ENCODE measurements at regions not wholly inside any gene's neighbourhood (a gene's known extent, or its start where the extent isn't known, plus 50 kb on each side); places are given as distances from the start of the nearest gene placed in this dataset.

- Histone ChIP-seq H3K9me2 (replicated peaks; ENCODE audit: insufficient read depth, low read length) (no peaks in the 10 kb centered on the region), H2AFZ (ENCODE audit: low read length) (no peak overlapping the region), H3K9ac (ENCODE audit: low read length) (no peak overlapping the region), H3K79me2 (ENCODE audit: low read length) (no peaks in the 10 kb centered on the region), H3K27ac (ENCODE audit: low read length) (no peak overlapping the region), H3K27me3 (ENCODE audit: low read length) (no peaks in the 10 kb centered on the region), H3K9me3 (ENCODE audit: low read length) (no peaks in the 10 kb centered on the region), H3K4me3 (ENCODE audit: low read length) (no peak overlapping the region), H3K4me2 (ENCODE audit: low read depth, low read length, poor library complexity, severe bottlenecking) (no peak overlapping the region), H4K20me1 (ENCODE audit: insufficient read depth, low read depth, low read length) (no peaks in the 10 kb centered on the region), H3K36me3 (ENCODE audit: insufficient read depth, low read length) (peaks cover 11% of the 10 kb centered on the region; the same call in 1 of the 2 replicates), H3K4me1 (ENCODE audit: low read length) (peaks cover 14% of the 10 kb centered on the region)
- DNase-seq: no peak
These were observed 74.2 kb upstream of the KLF7 start for GRCh38 chr2:207239754-207240494.

DNA sequence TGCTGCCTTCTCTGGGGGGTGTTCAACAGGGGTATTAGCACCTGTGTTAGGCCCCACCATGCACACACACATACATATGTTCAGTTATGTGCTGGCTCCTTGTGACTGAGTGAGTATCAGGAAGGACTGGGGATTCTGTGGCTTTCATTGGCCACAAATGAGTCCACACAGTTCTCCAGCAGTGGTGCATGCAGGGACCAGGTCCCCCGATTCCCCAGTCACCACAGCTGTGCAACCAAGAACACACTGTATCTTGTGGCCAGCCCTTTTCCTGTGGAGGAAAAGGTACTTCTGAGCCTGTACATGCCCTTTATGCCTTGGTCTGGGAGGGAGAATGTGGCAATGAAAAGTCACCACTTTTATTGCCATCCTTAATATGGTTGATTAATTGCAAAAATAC lies 74.9 kb upstream of the KLF7 start:
- H3K4me3 ChIP-seq (ENCODE audit: low read length): no peak overlapping the region
- DNase-seq: no peak

DNA sequence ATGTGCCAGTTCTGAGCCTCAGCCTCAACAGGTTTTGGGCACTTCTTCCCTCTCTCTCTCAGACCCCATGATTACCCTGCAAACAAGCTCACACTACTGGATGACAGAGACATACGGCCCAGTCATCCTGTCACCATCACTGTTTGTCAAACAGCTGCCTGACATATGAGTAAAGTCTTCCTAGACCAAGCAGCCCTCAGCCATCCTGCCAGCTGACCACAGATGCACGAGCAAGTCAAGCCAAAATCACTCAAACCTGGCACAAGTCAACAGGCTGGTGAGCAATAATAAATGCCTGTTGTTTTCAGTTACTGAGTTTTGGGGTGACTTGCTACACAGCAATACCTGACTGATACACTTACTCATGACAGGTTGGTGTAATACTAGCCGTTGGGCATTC lies 75.5 kb upstream of the KLF7 start:
- Histone ChIP-seq H3K9me2 (replicated peaks; ENCODE audit: insufficient read depth, low read length) (no peaks in the 10 kb centered on the region), H3K9ac (ENCODE audit: low read length) (no peak overlapping the region), H3K36me3 (ENCODE audit: insufficient read depth, low read length) (peaks cover 11% of the 10 kb centered on the region; the same call in 1 of the 2 replicates), H4K20me1 (ENCODE audit: insufficient read depth, low read depth, low read length) (no peaks in the 10 kb centered on the region), H2AFZ (ENCODE audit: low read length) (no peak overlapping the region), H3K27me3 (ENCODE audit: low read length) (no peaks in the 10 kb centered on the region), H3K27ac (ENCODE audit: low read length) (no peak overlapping the region), H3K79me2 (ENCODE audit: low read length) (no peaks in the 10 kb centered on the region), H3K4me3 (ENCODE audit: low read length) (no peak overlapping the region), H3K4me1 (ENCODE audit: low read length) (peaks cover 24% of the 10 kb centered on the region), H3K4me2 (ENCODE audit: low read depth, low read length, poor library complexity, severe bottlenecking) (no peak overlapping the region), H3K9me3 (ENCODE audit: low read length) (no peaks in the 10 kb centered on the region)
- DNase-seq: no peak

More for the DNA sequence above, 74.9 kb upstream of the KLF7 start:
- H3K9me2 ChIP-seq (replicated peaks; ENCODE audit: insufficient read depth, low read length): no peaks in the 10 kb centered on the region
- no peak overlapping the region for H3K4me2 ChIP-seq (ENCODE audit: low read depth, low read length, poor library complexity, severe bottlenecking)
- H4K20me1 ChIP-seq (ENCODE audit: insufficient read depth, low read depth, low read length): no peaks in the 10 kb centered on the region
- H3K36me3 ChIP-seq (ENCODE audit: insufficient read depth, low read length): peaks cover 11% of the 10 kb centered on the region; the same call in 1 of the 2 replicates
- H3K27ac ChIP-seq (ENCODE audit: low read length): no peak overlapping the region
- H3K9me3 ChIP-seq (ENCODE audit: low read length): no peaks in the 10 kb centered on the region
- no peak overlapping the region for H2AFZ ChIP-seq (ENCODE audit: low read length)
- H3K27me3 ChIP-seq (ENCODE audit: low read length): no peaks in the 10 kb centered on the region
- no peak overlapping the region for H3K9ac ChIP-seq (ENCODE audit: low read length)
- H3K4me1 ChIP-seq (ENCODE audit: low read length): peaks cover 21% of the 10 kb centered on the region
- no peaks in the 10 kb centered on the region for H3K79me2 ChIP-seq (ENCODE audit: low read length)

- Histone ChIP-seq H4K20me1 (ENCODE audit: insufficient read depth, low read depth, low read length) (no peaks in the 10 kb centered on the region), H3K9me2 (replicated peaks; ENCODE audit: insufficient read depth, low read length) (no peaks in the 10 kb centered on the region), H3K9ac (ENCODE audit: low read length) (no peak overlapping the region), H3K27ac (ENCODE audit: low read length) (no peak overlapping the region), H2AFZ (ENCODE audit: low read length) (no peak overlapping the region), H3K4me3 (ENCODE audit: low read length) (no peak overlapping the region), H3K9me3 (ENCODE audit: low read length) (no peaks in the 10 kb centered on the region), H3K27me3 (ENCODE audit: low read length) (no peaks in the 10 kb centered on the region), H3K4me1 (ENCODE audit: low read length) (peaks cover 24% of the 10 kb centered on the region), H3K36me3 (ENCODE audit: insufficient read depth, low read length) (peaks cover 8% of the 10 kb centered on the region; the same call in 1 of the 2 replicates), H3K4me2 (ENCODE audit: low read depth, low read length, poor library complexity, severe bottlenecking) (no peak overlapping the region), H3K79me2 (ENCODE audit: low read length) (no peaks in the 10 kb centered on the region)
- no peak for DNase-seq
These were observed 77.9 kb upstream of the KLF7 start for GRCh38 chr2:207243601-207244000.

DNA sequence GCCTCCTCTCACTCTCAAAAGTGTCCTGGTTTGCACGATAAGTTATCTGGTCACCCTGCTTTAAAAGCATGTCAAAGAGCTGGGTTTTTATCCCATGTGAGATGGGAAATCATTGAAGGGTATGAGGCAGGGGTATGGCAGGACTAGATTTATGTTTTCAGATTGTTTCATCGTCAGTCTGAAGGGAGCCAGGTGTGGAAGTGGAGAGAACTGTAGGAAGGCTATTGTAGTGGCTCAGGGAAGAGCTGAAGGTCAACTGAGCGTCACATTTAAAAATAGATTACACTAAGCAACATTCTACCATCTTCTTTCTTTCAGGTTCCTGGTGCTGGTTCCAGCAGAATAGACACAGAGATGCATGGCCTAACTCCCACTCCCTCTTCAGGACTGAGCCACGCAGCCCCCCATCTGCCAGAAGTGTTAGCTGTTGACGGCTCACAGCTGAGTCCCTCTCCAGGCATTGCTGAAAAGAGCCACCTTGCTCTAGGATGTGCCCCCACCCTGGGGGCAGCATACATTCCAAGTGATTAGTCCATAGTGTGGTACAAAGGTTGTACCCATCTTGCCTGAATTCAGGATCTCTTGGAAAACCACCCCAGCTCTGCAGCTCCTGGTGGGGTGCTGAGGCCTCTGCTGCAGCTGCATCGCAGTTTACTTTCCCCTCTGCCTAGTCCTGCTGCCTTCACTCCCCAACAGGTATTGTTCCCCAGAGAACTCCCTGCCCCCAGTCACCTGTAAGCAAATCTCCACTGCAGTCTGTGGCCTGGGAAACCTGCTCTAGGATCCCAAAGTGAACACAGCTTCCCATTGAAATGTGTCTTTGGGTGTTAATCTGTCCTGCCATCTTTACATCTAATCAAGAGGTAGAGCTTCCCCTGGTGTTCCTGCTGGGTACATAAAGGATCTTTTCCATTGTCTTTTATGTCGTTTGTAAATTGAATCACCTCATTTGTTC lies 79.5 kb upstream of the KLF7 start:
- no peak for DNase-seq
- Histone ChIP-seq H3K27me3 (ENCODE audit: low read length) (no peaks in the 10 kb centered on the region), H3K36me3 (ENCODE audit: insufficient read depth, low read length) (no peaks in the 10 kb centered on the region), H3K4me3 (ENCODE audit: low read length) (no peak overlapping the region), H3K9ac (ENCODE audit: low read length) (no peak overlapping the region), H2AFZ (ENCODE audit: low read length) (no peak overlapping the region), H3K79me2 (ENCODE audit: low read length) (peaks cover 11% of the 10 kb centered on the region; the same call in 1 of the 2 replicates), H3K9me3 (ENCODE audit: low read length) (no peaks in the 10 kb centered on the region), H3K4me1 (ENCODE audit: low read length) (peaks cover 30% of the 10 kb centered on the region), H3K27ac (ENCODE audit: low read length) (no peak overlapping the region), H4K20me1 (ENCODE audit: insufficient read depth, low read depth, low read length) (no peaks in the 10 kb centered on the region), H3K9me2 (replicated peaks; ENCODE audit: insufficient read depth, low read length) (no peaks in the 10 kb centered on the region), H3K4me2 (ENCODE audit: low read depth, low read length, poor library complexity, severe bottlenecking) (no peak overlapping the region)

DNA sequence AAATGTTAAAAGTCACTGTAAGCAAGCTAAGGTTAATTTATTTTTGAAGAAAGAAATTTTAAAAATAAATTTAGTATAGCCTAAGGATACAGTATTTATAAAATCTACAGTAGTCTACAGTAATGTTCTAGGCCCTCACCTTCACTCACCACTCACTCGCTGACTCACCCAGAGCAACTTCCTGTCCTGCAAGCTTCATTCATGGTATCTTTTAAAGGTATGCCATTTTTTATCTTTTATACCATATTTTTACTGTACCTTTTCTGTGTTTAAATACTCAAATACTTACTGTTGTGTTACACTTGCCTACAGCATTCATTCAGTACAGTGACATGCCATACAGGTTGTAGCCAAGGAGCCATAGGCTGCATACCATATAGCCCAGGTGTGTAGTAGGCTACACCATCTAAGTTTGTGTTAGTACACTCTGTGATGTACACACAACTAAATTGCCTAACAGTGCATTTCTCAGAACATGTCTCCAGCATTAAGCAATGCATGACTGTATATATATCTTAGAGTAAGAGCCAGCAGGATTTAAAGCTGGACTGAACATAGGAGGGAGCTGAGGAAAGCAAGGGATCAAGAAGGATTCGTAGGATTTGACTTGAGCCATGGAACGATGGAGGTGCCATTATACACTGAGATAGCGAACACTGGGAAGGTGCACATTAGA lies 83.1 kb upstream of the KLF7 start:
- H2AFZ ChIP-seq (ENCODE audit: low read length): no peak overlapping the region
- H3K27me3 ChIP-seq (ENCODE audit: low read length): no peaks in the 10 kb centered on the region
- no peak for DNase-seq
- H3K27ac ChIP-seq (ENCODE audit: low read length): no peak overlapping the region
- no peak overlapping the region for H3K4me2 ChIP-seq (ENCODE audit: low read depth, low read length, poor library complexity, severe bottlenecking)
- no peak overlapping the region for H3K4me3 ChIP-seq (ENCODE audit: low read length)
- peaks cover 63% of the 10 kb centered on the region for H3K4me1 ChIP-seq (ENCODE audit: low read length)
- H3K9ac ChIP-seq (ENCODE audit: low read length): no peak overlapping the region
- H3K79me2 ChIP-seq (ENCODE audit: low read length): peaks cover 20% of the 10 kb centered on the region
- H4K20me1 ChIP-seq (ENCODE audit: insufficient read depth, low read depth, low read length): no peaks in the 10 kb centered on the region
- no peaks in the 10 kb centered on the region for H3K9me2 ChIP-seq (replicated peaks; ENCODE audit: insufficient read depth, low read length)
- H3K9me3 ChIP-seq (ENCODE audit: low read length): no peaks in the 10 kb centered on the region
- H3K36me3 ChIP-seq (ENCODE audit: insufficient read depth, low read length): no peaks in the 10 kb centered on the region

GRCh38 chr2:207251022-207251421 lies 85.3 kb upstream of the KLF7 start:
- Histone ChIP-seq H4K20me1 (ENCODE audit: insufficient read depth, low read depth, low read length) (no peaks in the 10 kb centered on the region), H3K27ac (ENCODE audit: low read length) (no peak overlapping the region), H3K9me3 (ENCODE audit: low read length) (no peaks in the 10 kb centered on the region), H3K79me2 (ENCODE audit: low read length) (peaks cover 20% of the 10 kb centered on the region), H3K27me3 (ENCODE audit: low read length) (no peaks in the 10 kb centered on the region), H3K4me2 (ENCODE audit: low read depth, low read length, poor library complexity, severe bottlenecking) (peak overlapping the region; percentile 87), H3K9me2 (replicated peaks; ENCODE audit: insufficient read depth, low read length) (no peaks in the 10 kb centered on the region), H2AFZ (ENCODE audit: low read length) (no peak overlapping the region), H3K4me3 (ENCODE audit: low read length) (peak overlapping the region; percentile 70; the same call in 1 of the 2 replicates), H3K9ac (ENCODE audit: low read length) (no peak overlapping the region), H3K4me1 (ENCODE audit: low read length) (peaks cover 65% of the 10 kb centered on the region), H3K36me3 (ENCODE audit: insufficient read depth, low read length) (no peaks in the 10 kb centered on the region)
- DNase-seq: no peak
